ENCODE measurements at regions not wholly inside any gene's neighbourhood (a gene's known extent, or its start where the extent isn't known, plus 50 kb on each side); places are given as distances from the start of the nearest gene placed in this dataset.

DNA sequence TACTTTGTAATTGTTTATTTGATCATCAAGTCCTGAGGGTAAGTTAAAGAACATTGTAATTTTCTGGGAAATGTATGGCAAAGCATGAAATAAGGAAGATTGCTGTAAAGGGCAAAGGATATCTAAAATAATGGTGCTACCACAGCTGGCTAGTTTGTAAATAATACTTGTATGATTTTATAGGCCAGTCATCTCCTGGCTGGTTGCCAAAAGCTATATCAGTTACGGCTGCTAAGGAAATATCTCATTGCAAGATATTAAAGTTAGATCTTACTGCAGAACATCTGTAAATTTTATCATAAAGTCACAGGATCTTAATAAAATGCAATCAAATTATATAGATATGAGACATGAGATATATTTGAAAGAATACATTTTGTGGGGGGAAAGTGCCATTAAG lies 150.8 kb upstream of the CXCL13 start:
- TF ChIP-seq, protein P1, sequence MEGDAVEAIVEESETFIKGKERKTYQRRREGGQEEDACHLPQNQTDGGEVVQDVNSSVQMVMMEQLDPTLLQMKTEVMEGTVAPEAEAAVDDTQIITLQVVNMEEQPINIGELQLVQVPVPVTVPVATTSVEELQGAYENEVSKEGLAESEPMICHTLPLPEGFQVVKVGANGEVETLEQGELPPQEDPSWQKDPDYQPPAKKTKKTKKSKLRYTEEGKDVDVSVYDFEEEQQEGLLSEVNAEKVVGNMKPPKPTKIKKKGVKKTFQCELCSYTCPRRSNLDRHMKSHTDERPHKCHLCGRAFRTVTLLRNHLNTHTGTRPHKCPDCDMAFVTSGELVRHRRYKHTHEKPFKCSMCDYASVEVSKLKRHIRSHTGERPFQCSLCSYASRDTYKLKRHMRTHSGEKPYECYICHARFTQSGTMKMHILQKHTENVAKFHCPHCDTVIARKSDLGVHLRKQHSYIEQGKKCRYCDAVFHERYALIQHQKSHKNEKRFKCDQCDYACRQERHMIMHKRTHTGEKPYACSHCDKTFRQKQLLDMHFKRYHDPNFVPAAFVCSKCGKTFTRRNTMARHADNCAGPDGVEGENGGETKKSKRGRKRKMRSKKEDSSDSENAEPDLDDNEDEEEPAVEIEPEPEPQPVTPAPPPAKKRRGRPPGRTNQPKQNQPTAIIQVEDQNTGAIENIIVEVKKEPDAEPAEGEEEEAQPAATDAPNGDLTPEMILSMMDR (IDR thresholded peaks at IDR 0.05): no peak
- no peak for TF ChIP-seq ZFX (IDR thresholded peaks at IDR 0.05; ENCODE audit: borderline replicate concordance)

Measured in 22Rv1 (cell line).